LoVo (cell line): ENCODE measurements at regions not wholly inside any gene's neighbourhood (a gene's known extent, or its start where the extent isn't known, plus 50 kb on each side); places are given as distances from the start of the nearest gene placed in this dataset.
"Not testable (repeated sequence)": the region's sequence is repeated elsewhere in the genome, so short reads cannot be mapped to it uniquely, and the experiment has no call there.

Experiments
- DNase-seq: peaks from one replicate; pipeline ENCODE4 v3.0.0-alpha.2; 2016; ENCODE audit warnings: low spot score

DNA sequence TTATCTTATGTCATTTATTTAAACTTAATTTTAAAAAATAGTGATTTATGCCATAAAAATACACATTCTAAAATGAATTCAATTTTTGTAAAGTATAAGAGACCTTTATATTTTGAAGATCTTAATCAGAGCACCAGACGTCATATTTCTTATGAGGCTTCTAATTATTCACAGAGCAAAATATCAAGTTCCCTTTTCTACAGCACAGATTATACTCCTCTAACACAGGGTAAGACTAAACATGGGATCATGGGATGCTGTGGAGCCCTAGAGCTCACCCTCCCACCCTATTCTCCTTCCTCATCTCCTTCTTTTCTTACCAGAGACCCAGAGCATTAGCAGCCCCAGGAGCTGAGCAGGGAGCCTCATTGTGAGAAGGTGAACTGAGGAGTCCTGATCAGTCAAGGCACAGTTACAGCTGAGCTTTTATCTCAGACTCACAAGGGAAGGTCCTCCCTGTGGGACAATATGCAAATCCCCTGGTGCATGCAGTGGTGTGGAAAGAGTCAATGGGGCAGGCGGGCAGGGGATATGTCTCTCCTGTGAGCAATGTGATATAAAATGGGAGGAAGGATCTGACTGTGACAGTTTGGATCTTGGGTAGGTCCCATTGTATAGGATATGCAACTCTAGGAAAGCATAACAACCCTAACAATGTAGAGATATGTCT is 530.7 kb downstream of the RPIA start:
- DNase-seq: not testable (repeated sequence)

DNA sequence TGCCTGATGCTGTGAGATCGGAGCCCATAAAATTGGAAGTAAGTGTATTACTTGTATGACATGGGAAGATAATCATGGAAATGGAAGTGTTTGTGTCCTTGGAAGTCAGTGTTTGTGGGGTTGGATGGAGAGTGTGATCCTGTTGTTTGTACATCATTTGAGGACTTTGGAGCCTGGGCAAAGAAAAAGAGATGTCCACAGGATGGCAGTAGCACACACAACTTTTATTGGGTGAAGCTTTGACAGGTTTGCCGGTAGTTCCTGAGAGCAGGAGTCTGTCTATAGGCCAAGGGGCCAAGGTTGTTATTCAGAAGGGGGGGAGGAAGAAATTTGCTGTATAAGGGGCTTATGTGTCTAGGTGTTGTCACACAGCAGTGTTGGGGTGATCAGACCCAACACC is 533.3 kb downstream of the RPIA start:
- DNase-seq: not testable (repeated sequence)

GRCh38 chr2:89229979-89230378 is 538.5 kb downstream of the RPIA start:
- DNase-seq: not testable (repeated sequence)

DNA sequence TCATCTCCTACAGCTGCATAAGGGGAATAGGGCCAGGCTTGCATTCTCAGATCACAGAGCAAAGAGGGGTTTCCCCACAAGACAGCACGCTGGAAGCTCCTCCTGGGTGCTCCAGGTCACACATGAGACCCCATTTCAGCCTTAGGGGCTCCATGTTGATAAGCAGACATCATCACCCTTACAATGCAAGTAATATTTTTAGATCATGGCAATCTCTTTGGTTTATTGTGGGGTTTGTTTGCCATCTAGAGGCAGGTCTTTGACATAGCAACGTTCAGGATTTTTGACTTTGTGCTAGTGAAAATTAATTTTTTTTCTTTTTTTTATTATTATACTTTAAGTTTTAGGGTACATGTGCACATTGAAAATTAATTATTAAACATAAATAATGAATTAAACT is 539.8 kb downstream of the RPIA start:
- not testable (repeated sequence) for DNase-seq

- not testable (repeated sequence) for DNase-seq
Observed at GRCh38 chr2:89233931-89234330, 542.5 kb downstream of the RPIA start.

- not testable (repeated sequence) for DNase-seq
Observed at GRCh38 chr2:89234818-89235466, 543.5 kb downstream of the RPIA start.

DNA sequence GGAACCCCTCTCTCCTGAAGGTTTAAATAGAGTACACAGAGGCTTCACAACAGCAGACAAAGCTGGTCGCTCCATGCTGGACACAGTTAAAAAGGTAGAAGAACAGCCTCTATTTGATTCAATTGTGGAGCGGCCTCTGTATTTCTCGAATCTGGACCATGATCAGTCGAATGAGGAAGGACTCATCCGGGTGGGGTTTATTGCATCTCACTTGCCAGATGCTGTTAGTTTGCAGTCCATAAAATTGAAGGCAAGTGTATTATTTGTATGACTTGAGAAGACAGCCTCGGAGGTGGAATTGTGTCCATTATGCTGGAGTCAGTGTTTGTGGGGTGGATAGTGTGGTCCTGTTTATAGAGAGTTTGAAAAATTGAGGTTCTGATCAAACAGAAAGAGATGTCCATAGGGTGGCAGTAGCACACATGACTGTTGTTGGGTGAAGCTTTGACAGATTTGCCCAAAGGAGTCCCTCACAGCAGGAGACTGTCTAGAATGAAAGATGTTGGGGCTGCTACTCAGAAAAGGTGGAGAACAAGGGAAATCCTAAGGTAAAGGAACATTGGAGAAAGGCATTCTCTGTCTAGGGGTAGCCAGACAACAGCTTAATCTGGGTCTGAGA is 545.5 kb downstream of the RPIA start:
- DNase-seq: not testable (repeated sequence)

GRCh38 chr2:89237783-89238182 is 546.3 kb downstream of the RPIA start:
- DNase-seq: not testable (repeated sequence)

DNA sequence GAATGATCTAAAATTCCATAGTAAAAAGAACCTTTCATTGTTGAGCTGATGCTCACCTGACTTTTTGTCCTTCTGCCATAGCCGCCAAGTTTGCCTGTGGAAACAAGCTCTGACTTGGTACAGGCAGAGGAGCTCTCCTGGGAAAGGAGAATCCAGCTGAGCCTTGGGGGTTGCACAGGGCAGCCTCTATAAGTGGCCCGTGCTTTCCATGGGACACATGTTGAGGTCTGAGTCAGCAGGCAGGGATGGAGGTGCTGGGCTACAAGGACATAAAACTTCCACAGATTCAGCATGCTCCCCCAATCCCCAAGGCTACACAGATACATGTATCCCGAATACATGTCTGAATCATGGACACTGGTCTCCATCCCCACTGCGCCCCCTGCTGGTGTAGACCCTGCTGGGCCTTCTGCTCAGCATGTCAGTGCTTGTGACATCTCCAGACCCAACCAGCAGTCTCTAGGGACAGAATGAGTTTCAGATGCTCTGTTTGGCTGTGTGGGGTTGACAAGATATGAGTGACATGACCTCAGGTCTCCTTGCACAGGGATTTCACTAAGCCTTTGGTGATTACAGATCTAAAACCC is 551.7 kb downstream of the RPIA start:
- not testable (repeated sequence) for DNase-seq

DNA sequence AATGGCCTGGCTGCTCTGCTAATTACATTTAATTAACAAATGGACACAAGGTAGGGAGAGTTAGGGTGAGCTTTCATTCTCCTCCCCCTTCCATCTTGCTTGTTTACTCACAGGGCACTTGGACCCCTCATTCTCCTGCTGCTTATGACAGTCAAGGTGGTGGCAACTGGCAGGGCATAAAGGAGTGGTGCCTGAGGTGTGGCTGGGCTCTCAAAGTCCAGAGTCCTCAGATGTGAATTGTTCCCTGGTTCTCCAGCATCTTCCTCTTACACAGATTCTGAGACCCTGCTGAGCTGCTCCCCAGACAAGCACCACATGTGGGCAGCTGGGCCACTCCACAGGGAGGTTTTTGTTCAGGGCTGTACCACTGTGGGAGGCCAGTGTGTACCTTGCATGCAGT is 552.9 kb downstream of the RPIA start:
- not testable (repeated sequence) for DNase-seq

DNA sequence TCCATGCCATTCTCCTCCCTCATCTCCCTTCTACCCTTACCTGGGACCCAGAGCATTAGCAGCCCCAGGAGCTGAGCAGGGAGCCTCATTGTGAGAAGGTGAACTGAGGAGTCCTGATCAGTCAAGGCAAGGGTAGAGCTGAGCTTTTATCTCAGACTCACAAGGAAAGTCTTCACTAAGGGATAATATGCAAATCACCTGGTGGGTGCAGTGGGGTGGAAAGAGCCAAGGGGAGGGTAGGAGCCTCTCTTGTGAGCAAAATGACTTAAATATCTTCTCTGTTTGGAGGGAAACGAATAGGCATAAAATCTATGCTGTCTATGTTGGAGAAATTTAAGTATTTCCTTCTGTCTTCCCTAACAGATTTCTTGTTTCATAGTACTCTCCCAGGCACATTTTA is 554.0 kb downstream of the RPIA start:
- not testable (repeated sequence) for DNase-seq

- DNase-seq: not testable (repeated sequence)
Observed at GRCh38 chr2:89246027-89246426, 554.6 kb downstream of the RPIA start.

- DNase-seq: not testable (repeated sequence)
Observed at GRCh38 chr2:89246620-89247019, 555.1 kb downstream of the RPIA start.

DNA sequence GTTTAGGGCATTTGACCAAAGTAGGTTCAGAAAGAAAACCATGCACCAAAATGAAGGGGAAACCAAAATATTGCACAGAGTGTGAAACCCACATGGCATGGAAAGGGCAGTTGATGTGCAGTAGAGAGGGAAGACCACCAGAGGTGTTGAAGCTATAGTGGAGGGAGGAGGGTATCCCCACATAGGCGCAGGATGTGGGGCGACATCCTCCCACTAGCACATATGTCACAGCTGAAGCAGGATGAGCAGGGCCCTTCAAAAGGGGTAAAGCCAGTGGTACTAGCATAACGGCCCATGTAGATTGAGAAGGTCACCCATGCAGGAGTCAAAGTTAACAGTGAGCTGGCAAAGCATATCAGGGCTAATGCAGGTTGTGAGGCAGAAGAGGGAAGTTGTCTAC is 563.5 kb downstream of the RPIA start:
- DNase-seq: not testable (repeated sequence)

DNA sequence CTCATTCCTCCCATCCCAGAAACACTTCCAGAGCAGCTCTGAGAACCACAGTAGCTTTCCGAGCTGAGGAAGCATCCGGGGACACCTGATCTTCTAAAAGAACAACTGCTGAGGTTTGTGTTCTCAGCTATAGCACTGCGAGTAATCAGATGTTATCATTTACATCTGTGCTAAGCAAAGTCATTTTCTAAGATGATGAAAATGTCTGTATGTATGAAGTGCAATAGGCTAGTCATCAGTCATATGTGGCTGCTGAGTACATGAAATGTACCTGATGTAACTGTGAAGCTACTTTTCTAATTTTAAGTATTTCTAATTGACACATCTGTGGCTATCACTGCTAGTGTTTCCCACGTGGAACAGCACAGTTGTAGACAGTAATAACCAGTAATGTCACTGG is 582.0 kb downstream of the RPIA start:
- not testable (repeated sequence) for DNase-seq

- not testable (repeated sequence) for DNase-seq
Observed at GRCh38 chr2:89280536-89280935, 589.1 kb downstream of the RPIA start.

DNA sequence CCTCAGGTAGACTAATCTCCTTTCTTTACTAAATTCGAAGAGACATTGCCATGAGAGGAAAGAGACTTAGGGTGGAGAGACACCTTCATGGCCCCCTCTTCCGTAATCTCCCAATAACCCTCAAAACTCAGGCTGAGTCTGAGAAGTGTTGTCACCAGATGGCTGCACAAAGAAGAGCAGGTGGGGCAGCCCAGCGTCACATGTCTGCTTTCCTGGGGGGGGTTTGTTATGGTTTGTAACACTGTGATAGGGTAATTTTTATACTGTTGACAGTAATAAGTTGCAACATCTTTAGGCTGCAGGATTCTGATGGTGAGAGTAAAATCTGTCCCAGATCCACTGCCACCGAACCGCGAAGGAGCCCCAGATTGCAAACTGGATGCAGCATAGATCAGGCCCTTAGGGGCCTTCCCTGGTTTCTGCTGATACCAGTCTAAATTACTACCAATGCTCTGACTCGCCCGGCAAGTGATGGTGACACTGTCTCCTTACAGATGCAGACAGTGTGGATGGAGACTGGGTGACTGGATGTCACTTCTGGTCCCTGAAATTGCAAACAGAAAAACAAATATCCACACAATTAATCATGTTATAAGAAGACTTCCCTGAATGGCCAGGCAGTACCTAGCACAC is 595.1 kb downstream of the RPIA start:
- DNase-seq: not testable (repeated sequence)

DNA sequence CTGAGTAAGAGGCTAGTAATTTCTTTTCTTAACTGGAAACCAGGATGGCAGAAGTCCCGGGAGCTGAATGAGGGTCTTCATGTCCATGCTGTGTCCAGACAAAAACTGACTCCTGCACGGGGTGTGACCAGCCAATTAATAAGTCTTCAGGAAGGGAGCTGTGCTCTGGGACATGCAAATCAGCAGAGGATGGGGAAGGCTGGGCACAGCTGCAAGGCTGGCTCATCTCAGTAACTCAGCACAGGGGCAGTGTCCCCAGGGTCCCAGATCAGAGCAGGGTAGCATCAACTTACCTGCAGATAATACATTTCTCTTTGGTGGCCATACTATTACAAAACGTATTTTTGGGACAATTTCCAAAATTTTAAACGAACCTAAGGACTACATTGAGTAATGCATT is 595.6 kb downstream of the RPIA start:
- DNase-seq: not testable (repeated sequence)

DNA sequence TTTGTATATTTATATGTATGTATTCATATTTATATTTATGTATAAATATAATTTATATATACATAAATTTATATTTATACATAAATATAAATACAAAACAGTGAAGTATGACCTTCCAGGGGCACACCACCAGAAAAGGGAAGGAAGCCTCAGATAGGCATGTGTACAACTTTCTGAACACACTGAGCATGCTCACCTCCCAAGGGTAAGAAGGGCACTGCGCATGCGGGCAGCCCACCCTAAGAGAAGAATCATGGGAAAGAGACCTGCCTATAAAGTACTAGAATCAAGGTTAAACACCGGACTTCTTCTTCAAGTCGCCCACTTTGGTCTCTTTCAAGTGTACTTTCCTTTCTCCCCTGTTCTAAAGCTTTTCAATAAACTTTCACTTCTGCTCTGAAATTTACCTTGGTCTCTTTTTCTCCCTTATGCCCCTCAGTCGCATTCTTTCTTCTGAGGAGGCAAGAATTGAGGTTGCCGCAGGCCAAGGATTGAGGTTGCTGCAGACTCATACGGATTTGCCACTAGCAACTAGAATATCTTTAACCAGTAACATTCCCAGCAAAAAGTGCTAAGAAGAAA is 600.3 kb downstream of the RPIA start:
- not testable (repeated sequence) for DNase-seq

GRCh38 chr2:89293399-89293798 is 601.9 kb downstream of the RPIA start:
- DNase-seq: not testable (repeated sequence)

DNA sequence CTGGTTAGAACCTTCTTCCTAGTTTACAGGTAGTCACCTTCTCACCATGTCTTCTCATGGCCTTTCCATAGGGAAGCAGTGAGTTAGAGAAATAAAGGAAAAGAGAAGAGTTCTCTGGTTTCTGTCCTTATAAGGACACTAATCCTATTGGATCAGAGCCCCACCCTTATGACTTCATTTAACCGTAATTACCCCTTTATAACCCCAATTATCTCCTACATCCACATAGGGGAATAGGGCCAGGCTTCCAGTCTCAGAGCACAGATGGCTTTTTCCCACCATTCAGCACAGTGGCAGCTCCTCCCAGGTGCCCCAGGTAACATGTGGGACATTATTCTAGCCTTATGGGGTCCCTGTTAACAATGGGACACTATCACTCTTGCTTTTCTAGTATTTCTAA is 602.9 kb downstream of the RPIA start:
- not testable (repeated sequence) for DNase-seq
